A549 (cell line): ENCODE measurements at regions not wholly inside any gene's neighbourhood (a gene's known extent, or its start where the extent isn't known, plus 50 kb on each side); places are given as distances from the start of the nearest gene placed in this dataset.

Source experiments
- CTCF ChIP-seq: fragments of >200 bp; sonication (Bioruptor Twin); formaldehyde crosslinking; IDR thresholded peaks from 3 replicates; pipeline ENCODE4 v1.5.1; 2016
- ESRRA ChIP-seq: fragments of 150-350 bp; IDR thresholded peaks from 2 replicates; pipeline ENCODE4 v1.6.1; 2014; ENCODE audit warnings: mild to moderate bottlenecking, low read length, borderline replicate concordance
- JUNB ChIP-seq: fragments of >200 bp; sonication (Bioruptor Twin); formaldehyde crosslinking; IDR thresholded peaks from 2 replicates; pipeline ENCODE4 v1.6.1; 2016
- POLR2A ChIP-seq: IDR thresholded peaks from 2 replicates; pipeline ENCODE4 v1.6.1; 2012; ENCODE audit warnings: mild to moderate bottlenecking, low read length

GRCh38 chr12:125267114-125267513, 201.9 kb downstream of the AACS start:
- TF ChIP-seq JUNB, result no peak
- no peak for TF ChIP-seq ESRRA
- no peak for TF ChIP-seq POLR2A
- TF ChIP-seq CTCF, result no peak
